HG02943 (cell line): ENCODE measurements at regions not wholly inside any gene's neighbourhood (a gene's known extent, or its start where the extent isn't known, plus 50 kb on each side); places are given as distances from the start of the nearest gene placed in this dataset.
"Not testable (repeated sequence)": the region's sequence is repeated elsewhere in the genome, so short reads cannot be mapped to it uniquely, and the experiment has no call there.

ENCODE experiments used
- ATAC-seq: cut with Tn5 transposase; IDR thresholded peaks from one replicate; pipeline ENCODE4 v1.9.1; 2021; ENCODE audit warnings: mild to moderate bottlenecking, low read depth, moderate library complexity; ENCODE audit not compliant: unreplicated experiment

DNA sequence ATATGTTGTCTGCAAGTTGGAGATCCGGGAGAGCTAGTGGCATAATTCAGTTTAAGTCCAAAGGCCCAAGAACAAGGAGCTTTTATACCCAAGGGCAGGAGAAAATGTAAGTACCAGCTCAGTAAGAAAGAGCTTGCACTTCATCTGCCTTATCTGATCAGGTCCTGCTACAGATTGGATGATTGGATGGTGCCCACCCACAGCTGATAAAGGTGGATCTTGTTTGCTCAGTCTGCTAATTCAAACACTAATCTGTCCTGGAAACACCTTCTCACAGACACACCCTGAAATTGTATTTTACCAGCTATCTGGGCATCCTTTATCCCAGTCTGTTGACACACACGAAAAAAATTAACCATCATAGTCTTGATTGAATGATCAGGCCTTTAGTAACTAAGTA, 230.7 kb upstream of the SLC16A7 start:
- ATAC-seq: no peak

DNA sequence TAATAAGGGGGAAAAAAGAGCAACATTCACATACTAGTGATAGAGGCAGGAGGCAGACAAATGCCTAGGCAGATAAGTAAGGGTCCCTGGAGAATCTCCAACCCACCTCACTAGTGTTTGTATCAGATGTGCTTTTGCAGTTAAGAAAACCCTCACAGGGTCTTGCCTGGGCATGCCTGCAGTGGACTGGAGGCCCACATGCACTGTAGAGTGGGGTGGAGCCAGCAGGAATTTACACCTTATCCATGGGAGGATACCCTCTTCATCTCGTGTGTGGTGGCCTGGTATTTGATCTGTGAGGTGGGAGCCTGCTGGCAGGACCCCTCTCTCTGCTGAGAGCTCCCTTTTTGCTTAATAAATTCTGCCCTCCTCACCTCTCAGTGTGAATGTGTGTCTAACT, 238.0 kb upstream of the SLC16A7 start:
- no peak for ATAC-seq

GRCh38 chr12:59346248-59346647, 249.6 kb upstream of the SLC16A7 start:
- not testable (repeated sequence) for ATAC-seq

DNA sequence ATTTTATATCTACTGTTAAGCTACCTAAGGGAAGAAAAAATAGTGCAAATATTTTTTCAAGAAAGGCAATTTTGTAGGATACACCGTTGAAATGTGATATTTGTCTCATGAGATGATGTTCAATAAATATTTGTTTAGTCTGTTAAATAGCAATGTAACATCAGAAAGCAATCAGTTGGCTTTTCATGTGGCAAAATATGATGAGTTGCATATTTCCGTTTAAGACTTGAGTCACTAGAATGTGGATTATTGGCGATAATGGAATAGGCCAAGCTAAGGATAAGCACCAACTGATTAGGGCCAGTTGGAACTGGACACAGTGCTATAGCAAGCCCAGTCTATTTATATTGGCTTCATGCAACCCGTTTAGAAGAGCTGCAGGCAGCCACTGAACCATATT, 250.4 kb upstream of the SLC16A7 start:
- no peak for ATAC-seq

DNA sequence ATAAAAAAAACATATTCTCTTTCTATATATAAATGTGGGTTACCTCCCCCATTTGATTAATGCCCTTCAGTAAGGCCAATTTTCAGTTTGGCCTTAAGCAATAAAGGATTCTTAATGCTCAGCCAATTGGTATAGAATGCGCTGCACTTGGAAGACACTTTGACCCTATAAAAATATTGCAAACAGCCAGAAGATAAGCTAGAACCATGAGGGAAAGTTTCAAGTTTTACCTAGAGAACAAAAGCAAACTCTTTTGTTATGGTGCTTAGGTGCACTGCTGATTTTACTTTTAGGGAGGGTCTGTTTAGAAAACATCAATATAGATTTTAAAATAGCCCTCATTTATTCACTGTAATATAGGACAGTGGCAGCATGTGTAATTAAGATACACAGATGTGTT, 251.6 kb upstream of the SLC16A7 start:
- no peak for ATAC-seq

- ATAC-seq: no peak
Measured at GRCh38 chr12:59329462-59329861, 266.4 kb upstream of the SLC16A7 start.

GRCh38 chr12:59328395-59329075, 267.3 kb upstream of the SLC16A7 start:
- not testable (repeated sequence) for ATAC-seq

- ATAC-seq: not testable (repeated sequence)
Measured at GRCh38 chr12:59326457-59326856, 269.4 kb upstream of the SLC16A7 start.

DNA sequence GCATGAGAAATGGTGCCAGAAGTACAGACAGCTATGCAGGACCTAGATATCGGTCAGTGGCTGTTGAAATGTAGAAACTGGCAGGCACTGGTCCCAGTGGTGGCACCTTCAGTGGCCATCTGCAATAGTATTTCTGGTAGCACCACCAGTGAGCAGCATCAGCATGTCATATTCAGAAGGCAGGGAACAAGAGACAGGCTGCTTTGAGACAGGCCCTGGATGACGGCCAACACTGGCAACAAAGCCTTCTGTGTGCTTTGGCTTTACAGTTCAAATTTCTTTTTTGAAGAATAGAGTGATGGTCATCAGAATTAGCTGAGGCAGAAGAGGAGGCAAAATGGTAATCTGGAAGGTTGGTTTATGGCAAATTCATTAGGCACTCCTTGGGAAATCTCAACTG, 273.4 kb upstream of the SLC16A7 start:
- no peak for ATAC-seq

GRCh38 chr12:59321278-59321677, 274.6 kb upstream of the SLC16A7 start:
- no peak for ATAC-seq

DNA sequence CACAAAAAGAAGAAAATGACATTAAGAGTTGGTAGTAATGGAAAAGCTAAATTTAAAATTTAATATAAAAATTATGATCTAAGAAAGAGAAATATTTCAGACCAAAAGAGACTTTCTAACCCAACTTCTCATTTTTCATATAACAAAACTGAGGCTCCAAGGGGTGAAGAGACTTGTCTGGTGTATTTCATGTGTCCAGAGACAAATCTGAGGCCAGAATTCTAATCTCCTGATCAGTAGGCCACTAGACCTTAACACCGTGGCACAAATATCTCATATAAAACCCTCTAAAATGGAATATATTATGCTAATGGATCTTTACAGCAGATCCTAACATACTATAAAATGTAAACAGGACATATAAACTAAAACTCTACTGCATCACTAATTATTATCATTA, 275.7 kb upstream of the SLC16A7 start:
- no peak for ATAC-seq

GRCh38 chr12:59318940-59319339, 276.9 kb upstream of the SLC16A7 start:
- ATAC-seq: no peak

DNA sequence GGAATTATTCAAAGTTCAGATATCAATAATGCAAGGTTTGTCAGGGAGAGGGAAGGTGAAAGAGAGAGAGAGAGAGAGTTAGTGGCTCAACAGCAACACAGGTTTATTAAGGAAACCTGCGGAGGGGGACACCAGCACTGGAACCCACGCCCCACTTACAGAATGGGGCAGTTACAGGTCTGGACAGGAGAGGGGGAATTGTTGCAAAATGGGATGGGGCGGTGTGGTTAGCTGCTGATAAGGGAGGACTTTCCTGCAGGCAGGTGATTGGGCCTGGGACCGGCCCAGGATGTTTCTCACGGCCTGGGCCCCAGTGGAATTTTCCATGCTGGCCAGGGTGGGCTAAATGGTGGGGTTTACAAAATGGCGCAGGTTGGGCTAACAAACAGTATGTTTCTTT, 278.2 kb upstream of the SLC16A7 start:
- ATAC-seq: no peak

DNA sequence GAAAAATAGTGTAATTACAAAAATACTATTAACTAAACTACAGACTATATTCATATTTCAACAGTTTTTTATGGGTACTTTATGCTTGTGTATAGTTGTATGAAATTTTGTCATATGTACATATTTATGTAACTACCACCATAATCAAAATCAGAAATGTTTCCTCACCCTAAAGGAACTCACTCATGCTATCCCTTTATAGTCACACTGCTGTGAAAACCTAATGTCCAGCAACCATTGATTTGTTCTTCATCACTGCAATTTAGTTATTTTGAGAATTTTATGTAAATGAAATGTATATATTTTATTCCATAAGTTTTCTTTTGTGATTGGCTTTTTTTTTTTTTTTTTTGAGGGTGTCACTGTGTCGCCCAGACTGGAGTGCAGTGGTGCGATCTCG, 278.9 kb upstream of the SLC16A7 start:
- ATAC-seq: no peak

GRCh38 chr12:59316354-59316753, 279.5 kb upstream of the SLC16A7 start:
- ATAC-seq: not testable (repeated sequence)

DNA sequence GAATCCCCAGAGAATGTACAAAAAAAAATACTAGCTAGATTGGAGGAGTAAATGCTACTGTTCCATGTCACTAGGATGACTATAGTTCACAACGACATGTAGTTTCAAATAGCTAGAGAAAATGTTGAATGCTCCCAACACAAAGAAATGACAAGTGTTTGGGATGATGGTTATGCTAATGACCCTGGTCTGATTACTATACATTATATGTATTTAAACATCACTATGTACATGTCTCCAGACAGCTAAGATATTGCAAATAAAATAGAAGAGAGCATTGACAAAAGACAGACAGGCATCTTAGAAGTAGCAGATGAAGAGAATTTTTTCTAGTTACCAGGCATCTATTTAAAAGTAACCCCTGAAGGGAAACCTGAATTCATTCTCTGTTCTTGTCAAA, 281.6 kb upstream of the SLC16A7 start:
- ATAC-seq: no peak

DNA sequence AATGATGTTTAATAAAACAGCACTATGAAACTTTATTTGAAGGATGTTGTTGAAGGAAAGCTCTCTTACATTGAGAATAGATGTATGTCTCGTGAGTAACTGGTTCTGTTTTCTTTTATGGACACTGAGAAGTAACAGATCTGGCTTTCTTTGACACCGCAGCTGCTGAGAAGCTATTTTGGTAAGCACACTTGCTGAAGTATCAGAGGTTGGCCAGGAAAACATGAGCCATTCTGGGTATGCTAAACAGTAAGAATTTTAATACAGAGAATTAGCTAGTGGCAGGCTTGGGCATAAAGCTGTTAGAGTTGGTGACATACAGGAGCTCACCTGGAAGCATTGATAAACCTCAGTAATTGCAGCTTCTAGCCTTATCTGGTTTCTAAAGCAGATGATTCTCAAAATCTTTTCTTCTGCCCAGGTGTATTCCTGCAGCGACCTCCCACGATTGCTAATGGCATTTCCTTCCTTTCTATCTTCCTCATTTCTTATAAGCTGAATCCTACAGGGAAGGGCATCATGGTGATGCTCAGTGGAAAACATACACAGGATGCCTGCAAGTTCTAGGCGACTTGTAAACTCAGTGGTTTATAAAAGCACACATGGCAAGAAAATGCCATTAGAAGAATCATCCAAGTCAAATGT, 291.6 kb upstream of the SLC16A7 start:
- ATAC-seq: no peak

DNA sequence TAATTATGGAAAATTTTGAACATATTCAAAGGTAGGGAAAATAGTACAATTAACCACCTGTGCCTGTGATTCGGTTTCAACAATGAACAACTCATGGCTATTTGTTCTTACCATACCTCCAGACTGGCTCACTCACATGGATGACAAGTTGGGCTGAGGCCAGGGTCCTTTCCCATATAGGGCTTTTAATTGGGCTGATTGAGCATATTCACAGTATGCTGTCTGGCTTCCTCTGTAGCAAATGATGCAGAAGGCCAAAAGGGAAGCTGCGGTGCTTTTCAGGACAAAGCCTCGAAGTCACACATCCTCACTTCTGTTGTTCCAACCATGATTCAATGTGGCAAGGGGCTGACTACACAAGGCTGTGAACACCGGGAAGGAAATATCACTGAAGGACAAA, 297.5 kb upstream of the SLC16A7 start:
- ATAC-seq: no peak

DNA sequence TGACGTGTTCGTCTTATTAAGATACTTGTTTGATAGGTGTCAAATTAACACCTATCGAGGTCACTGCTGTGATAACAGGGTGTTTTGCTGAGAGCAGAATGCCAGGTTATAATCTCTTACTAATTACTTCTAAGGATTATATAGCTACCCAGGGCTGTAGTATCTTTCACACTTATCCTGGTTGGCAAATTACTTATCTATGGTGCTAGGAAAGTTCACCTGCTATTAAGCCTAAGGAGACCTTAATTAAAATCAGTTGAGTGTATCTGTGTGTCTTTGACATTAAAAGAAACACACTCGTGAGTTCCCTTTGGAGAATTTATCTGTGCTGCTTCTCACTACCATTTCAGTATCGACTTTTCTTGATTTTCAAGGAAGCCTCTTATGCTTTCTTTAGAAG, 301.6 kb upstream of the SLC16A7 start:
- ATAC-seq: no peak

DNA sequence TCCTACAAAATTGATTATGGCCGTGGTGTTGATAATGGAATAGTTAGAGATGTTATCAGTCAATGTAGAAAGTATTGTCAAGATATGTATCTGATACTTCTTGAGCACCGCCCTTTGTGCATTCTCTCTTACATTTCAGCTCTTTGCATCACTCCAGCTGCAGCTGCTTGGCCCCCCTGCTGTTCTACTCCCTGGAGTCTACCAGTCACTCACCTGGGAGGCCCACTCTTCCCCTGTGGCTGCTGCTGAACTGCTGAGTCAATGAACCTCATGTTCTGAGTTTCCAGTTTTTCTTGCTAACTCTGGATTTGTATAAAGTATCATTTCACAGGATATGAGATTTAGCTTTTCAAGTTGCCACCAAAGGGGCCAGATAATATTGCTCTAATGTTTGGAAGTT, 312.8 kb upstream of the SLC16A7 start:
- no peak for ATAC-seq

DNA sequence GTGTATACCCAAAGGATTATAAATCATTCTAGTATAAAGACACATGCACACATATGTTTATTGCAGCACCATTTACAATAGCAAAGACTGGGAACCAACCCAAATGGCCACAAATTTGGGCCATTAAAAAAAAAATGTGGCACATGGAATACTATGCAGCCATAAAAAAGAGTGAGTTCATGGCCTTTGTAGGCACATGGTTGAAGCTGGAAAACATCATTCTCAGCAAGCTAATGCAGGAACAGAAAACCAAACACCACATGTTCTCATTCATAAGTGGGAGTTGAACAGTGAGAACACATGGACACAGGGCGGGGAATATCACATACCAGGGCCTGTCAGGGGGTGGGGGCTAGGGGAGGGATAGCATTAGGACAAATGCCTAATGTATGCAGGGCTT, 322.3 kb upstream of the SLC16A7 start:
- not testable (repeated sequence) for ATAC-seq

DNA sequence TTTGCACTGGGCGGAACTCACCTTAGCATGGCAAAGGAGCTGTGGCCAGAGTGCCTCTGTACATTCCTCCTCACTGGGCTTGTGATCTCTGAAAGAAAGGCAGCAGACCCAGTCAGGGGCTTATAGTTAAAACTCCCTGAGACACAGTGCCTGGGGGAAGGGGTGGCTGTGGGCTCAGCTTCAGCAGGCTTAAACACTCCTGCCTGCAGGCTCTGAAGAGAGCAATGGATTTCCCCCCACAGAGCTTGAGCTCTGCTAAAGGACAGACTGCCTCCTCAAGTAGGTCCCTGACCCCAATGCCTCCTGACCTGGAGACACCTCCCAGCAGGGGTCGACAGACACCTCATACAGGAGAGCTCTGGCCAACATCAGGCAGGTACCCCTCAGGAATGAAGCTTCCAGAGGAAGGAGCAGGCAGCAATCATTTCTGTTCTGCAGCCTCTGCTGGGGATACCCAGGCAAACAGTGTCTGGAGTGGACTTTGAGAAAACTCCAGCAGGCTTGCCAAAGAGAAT, 327.5 kb upstream of the SLC16A7 start:
- ATAC-seq: no peak
